Natural killer cell treated with Interleukin-12 subunit alpha and Interleukin-12 subunit beta and Interleukin-15 and Interleukin-18, amount 100 ng/mL, for 72 hours (primary cell): ENCODE measurements at regions not wholly inside any gene's neighbourhood (a gene's known extent, or its start where the extent isn't known, plus 50 kb on each side); places are given as distances from the start of the nearest gene placed in this dataset.

Experiments used
- ATAC-seq, 2 donors: fragments of 150-1000 bp; cut with Tn5 transposase in 1 of 2; sonication (Bioruptor Pico), chemical (Tn5 transposase) in 1 of 2; 2 replicates each; pipeline ENCODE4 v1.10.0; 2021
- DNase-seq: peaks from one replicate; pipeline ENCODE4 v3.0.0; 2022; ENCODE audit warnings: low spot score
- H3K27ac Mint-ChIP-seq, 2 donors: 1 replicate in 1 of 2; 2 replicates in 1 of 2; pipeline ENCODE4 v1.8.0; 2022; ENCODE audit warnings: mixed read lengths in 2 of 2, mild to moderate bottlenecking in 1 of 2, moderate library complexity in 1 of 2
- H3K27me3 Mint-ChIP-seq, 2 donors: 1 replicate in 1 of 2; 2 replicates in 1 of 2; pipeline ENCODE4 v1.8.0; 2022; ENCODE audit warnings: mixed read lengths in 2 of 2
- H3K36me3 Mint-ChIP-seq: one replicate; pipeline ENCODE4 v1.8.0; 2022; ENCODE audit warnings: mixed read lengths
- H3K4me1 Mint-ChIP-seq, 2 donors: 1 replicate in 1 of 2; 2 replicates in 1 of 2; pipeline ENCODE4 v1.8.0; 2022; ENCODE audit warnings: low read depth in 2 of 2, mixed read lengths in 2 of 2, mild to moderate bottlenecking in 1 of 2
- H3K4me3 Mint-ChIP-seq: one replicate; pipeline ENCODE4 v1.8.0; 2022; ENCODE audit warnings: mixed read lengths
- H3K9me3 Mint-ChIP-seq: 2 replicates; pipeline ENCODE4 v1.8.0; 2022; ENCODE audit warnings: mixed read lengths

DNA sequence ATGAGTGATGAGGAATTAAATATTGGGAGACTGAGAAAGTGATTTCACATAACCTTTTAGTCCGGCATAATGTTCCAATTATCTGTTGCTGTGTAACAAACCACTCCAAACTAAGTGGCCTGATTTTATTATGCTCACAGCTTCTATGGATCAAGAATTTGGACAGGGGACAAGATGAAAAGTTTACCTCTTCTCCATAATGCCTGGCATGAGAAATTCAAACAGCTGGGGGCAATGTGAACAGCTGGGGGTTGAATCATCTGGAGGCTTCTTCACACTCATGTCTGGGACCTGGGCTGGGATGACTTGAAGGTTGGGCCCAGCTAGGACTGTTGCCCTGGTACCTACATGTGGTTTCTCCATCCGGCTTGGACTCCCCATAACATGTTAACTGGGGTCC is 99.4 kb upstream of the DRD2 start:
- DNase-seq = no peak
- peaks cover 0 to 6% of the 10 kb centered on the region in 2 donors for H3K4me1 Mint-ChIP-seq

GRCh38 chr11:113574171-113574570 is 99.0 kb upstream of the DRD2 start:
- no peak for ATAC-seq
- no peak overlapping the region for H3K4me3 Mint-ChIP-seq
- H3K9me3 Mint-ChIP-seq = no peaks in the 10 kb centered on the region
- H3K27ac Mint-ChIP-seq = no peak overlapping the region
- peaks cover 27 to 40% of the 10 kb centered on the region in 2 donors for H3K27me3 Mint-ChIP-seq
- H3K36me3 Mint-ChIP-seq = no peaks in the 10 kb centered on the region
- peaks cover 0 to 6% of the 10 kb centered on the region in 2 donors for H3K4me1 Mint-ChIP-seq
- DNase-seq = no peak

More for the DNA sequence above, 99.4 kb upstream of the DRD2 start:
- H3K4me3 Mint-ChIP-seq = no peak overlapping the region
- no peaks in the 10 kb centered on the region for H3K36me3 Mint-ChIP-seq
- no peaks in the 10 kb centered on the region for H3K9me3 Mint-ChIP-seq
- H3K27ac Mint-ChIP-seq = no peak overlapping the region
- peaks cover 27 to 42% of the 10 kb centered on the region in 2 donors for H3K27me3 Mint-ChIP-seq
- no peak for ATAC-seq

GRCh38 chr11:113572136-113572735 is 97.0 kb upstream of the DRD2 start:
- Mint-ChIP-seq H3K27ac (no peak overlapping the region), H3K4me3 (no peak overlapping the region), H3K9me3 (no peaks in the 10 kb centered on the region), H3K36me3 (no peaks in the 10 kb centered on the region), H3K4me1 (no peaks in the 10 kb centered on the region), H3K27me3 (peaks cover 25 to 33% of the 10 kb centered on the region in 2 donors)
- DNase-seq (no peak), ATAC-seq (no peak)

GRCh38 chr11:113571531-113571930 is 96.3 kb upstream of the DRD2 start:
- H3K9me3 Mint-ChIP-seq = no peaks in the 10 kb centered on the region
- H3K4me3 Mint-ChIP-seq = no peak overlapping the region
- ATAC-seq = no peak
- no peaks in the 10 kb centered on the region for H3K36me3 Mint-ChIP-seq
- H3K27me3 Mint-ChIP-seq = peaks cover 29 to 37% of the 10 kb centered on the region in 2 donors
- H3K27ac Mint-ChIP-seq = no peak overlapping the region
- H3K4me1 Mint-ChIP-seq = no peaks in the 10 kb centered on the region
- DNase-seq = no peak

DNA sequence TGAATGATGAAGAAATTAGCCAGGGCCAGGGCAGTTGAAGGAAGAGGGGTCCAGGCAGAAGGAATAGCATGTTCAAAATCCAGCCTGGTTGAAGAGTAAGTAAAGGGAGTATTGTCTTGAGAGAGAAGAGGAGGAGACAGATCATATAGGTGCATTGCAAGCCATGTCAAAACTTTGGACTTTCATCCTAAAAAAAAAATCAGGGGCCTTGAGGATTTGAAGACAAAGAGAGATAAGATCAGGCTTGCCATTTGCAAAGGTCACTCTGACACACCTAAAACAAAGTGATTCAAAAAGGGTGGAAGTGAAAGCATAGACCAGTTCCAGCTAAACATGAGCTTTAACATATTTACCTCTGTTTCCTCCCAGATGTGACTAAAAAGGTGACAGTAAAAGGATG is 95.7 kb upstream of the DRD2 start:
- Mint-ChIP-seq H3K27ac (no peak overlapping the region), H3K27me3 (peaks cover 27 to 38% of the 10 kb centered on the region in 2 donors), H3K36me3 (no peaks in the 10 kb centered on the region), H3K9me3 (no peaks in the 10 kb centered on the region), H3K4me3 (no peak overlapping the region), H3K4me1 (no peaks in the 10 kb centered on the region)
- ATAC-seq (no peak), DNase-seq (no peak)

GRCh38 chr11:113569391-113569790 is 94.2 kb upstream of the DRD2 start:
- Mint-ChIP-seq H3K27me3 (peaks cover 39 to 40% of the 10 kb centered on the region in 2 donors), H3K4me3 (no peak overlapping the region), H3K4me1 (no peaks in the 10 kb centered on the region), H3K36me3 (no peaks in the 10 kb centered on the region), H3K27ac (no peak overlapping the region), H3K9me3 (no peaks in the 10 kb centered on the region)
- DNase-seq (no peak), ATAC-seq (no peak)

DNA sequence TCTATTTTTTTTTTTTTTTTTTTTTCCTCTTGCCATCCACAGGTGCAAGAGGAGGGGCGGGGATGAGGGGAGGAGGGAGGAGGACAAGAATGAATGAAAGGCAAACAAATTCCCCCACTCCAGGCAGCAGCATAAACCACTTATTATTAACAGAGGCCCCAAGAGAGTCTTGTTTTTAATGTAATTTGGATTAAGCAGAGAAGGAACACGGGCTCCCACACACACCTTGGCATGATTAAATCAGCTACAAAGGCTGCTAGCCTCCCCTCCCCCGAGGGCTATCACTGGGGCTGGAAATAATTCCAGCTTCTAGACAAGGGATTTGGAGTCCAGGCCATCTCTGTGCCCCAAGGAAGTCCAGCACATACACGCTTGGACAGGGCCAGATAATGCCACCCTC is 93.4 kb upstream of the DRD2 start:
- no peak overlapping the region for H3K4me3 Mint-ChIP-seq
- no peaks in the 10 kb centered on the region for H3K4me1 Mint-ChIP-seq
- peaks cover 40 to 43% of the 10 kb centered on the region in 2 donors for H3K27me3 Mint-ChIP-seq
- ATAC-seq (no peak), DNase-seq (no peak)
- no peaks in the 10 kb centered on the region for H3K9me3 Mint-ChIP-seq
- H3K27ac Mint-ChIP-seq = no peak overlapping the region
- no peaks in the 10 kb centered on the region for H3K36me3 Mint-ChIP-seq

GRCh38 chr11:113567867-113568544 is 92.8 kb upstream of the DRD2 start:
- H3K27ac Mint-ChIP-seq = no peak overlapping the region
- H3K9me3 Mint-ChIP-seq = no peaks in the 10 kb centered on the region
- no peaks in the 10 kb centered on the region for H3K36me3 Mint-ChIP-seq
- no peak for DNase-seq
- H3K27me3 Mint-ChIP-seq = peaks cover 39 to 43% of the 10 kb centered on the region in 2 donors
- ATAC-seq = no peak
- no peak overlapping the region for H3K4me3 Mint-ChIP-seq
- no peaks in the 10 kb centered on the region for H3K4me1 Mint-ChIP-seq

DNA sequence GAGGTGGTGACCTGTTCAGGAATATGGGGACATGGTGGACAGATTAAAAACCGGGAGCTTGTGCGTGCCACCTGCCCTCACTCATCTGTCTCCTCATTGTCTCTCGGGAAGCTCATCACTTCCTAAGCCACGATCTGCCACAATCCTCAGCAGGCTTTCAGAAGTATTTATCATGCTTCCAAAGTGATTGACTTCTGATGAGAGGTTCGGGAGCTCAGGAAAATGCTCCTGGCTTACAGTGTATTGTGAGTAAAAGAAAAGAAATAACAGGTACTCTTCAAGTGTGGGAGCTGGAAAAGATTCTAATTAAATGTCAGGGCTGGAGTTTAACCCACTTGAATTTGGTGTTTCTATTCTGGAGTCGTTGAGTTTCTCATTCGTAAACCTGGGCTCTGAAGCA is 91.9 kb upstream of the DRD2 start:
- Mint-ChIP-seq H3K36me3 (no peaks in the 10 kb centered on the region), H3K27ac (no peak overlapping the region), H3K4me3 (no peak overlapping the region), H3K4me1 (no peaks in the 10 kb centered on the region), H3K27me3 (peaks cover 39 to 43% of the 10 kb centered on the region in 2 donors), H3K9me3 (no peaks in the 10 kb centered on the region)
- ATAC-seq (no peak), DNase-seq (no peak)

- no peak overlapping the region for H3K27ac Mint-ChIP-seq
- H3K9me3 Mint-ChIP-seq = no peaks in the 10 kb centered on the region
- no peaks in the 10 kb centered on the region for H3K4me1 Mint-ChIP-seq
- peaks cover 26 to 30% of the 10 kb centered on the region in 2 donors for H3K27me3 Mint-ChIP-seq
- ATAC-seq (no peak), DNase-seq (no peak)
- H3K4me3 Mint-ChIP-seq = no peak overlapping the region
- H3K36me3 Mint-ChIP-seq = no peaks in the 10 kb centered on the region
Measured at GRCh38 chr11:113564527-113565130, 89.4 kb upstream of the DRD2 start.

- Mint-ChIP-seq H3K9me3 (no peaks in the 10 kb centered on the region), H3K36me3 (no peaks in the 10 kb centered on the region), H3K4me3 (no peak overlapping the region), H3K27me3 (peaks cover 26 to 30% of the 10 kb centered on the region in 2 donors), H3K27ac (no peak overlapping the region), H3K4me1 (no peaks in the 10 kb centered on the region)
- no peak for DNase-seq
- no peak for ATAC-seq
Measured at GRCh38 chr11:113563766-113564526, 88.7 kb upstream of the DRD2 start.

- H3K4me3 Mint-ChIP-seq = peak overlapping the region; percentile 11
- H3K4me1 Mint-ChIP-seq = no peaks in the 10 kb centered on the region
- H3K36me3 Mint-ChIP-seq = no peaks in the 10 kb centered on the region
- H3K9me3 Mint-ChIP-seq = no peaks in the 10 kb centered on the region
- H3K27ac Mint-ChIP-seq = peak overlapping the region in 1 of 2 donors; percentile 29
- ATAC-seq = peak in 1 of 2 donors; percentile 72
- DNase-seq = no peak
- peaks cover 24 to 30% of the 10 kb centered on the region in 2 donors for H3K27me3 Mint-ChIP-seq
Measured at GRCh38 chr11:113562981-113563461, 87.8 kb upstream of the DRD2 start.

DNA sequence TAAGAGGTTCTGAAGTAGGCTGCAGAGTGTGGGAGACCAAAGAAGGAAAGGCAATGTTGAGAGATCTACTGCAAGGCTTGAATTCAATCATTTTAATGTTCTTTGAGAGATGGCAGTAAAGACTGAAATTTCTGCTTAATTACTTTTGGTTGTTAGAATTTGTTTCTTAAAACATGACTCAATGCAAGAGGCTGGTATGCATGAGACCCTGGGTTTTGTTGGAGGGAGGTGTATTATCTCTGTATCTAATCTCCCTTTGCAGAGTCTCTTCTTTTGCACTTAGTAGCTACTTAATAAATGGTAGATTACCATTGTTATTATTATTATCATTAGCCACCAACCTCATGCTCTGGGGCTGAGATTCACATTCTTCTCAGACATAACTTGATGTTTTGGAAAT is 87.4 kb upstream of the DRD2 start:
- Mint-ChIP-seq H3K36me3 (no peaks in the 10 kb centered on the region), H3K9me3 (no peaks in the 10 kb centered on the region), H3K27me3 (peaks cover 22 to 30% of the 10 kb centered on the region in 2 donors), H3K4me3 (no peak overlapping the region), H3K27ac (peak overlapping the region in 1 of 2 donors; percentile 29), H3K4me1 (no peaks in the 10 kb centered on the region)
- DNase-seq (no peak), ATAC-seq (peak in 1 of 2 donors; percentile 24)

GRCh38 chr11:113557926-113558325 is 82.7 kb upstream of the DRD2 start:
- no peaks in the 10 kb centered on the region for H3K36me3 Mint-ChIP-seq
- H3K4me3 Mint-ChIP-seq = no peak overlapping the region
- peaks cover 0 to 16% of the 10 kb centered on the region in 2 donors for H3K27me3 Mint-ChIP-seq
- H3K27ac Mint-ChIP-seq = no peak overlapping the region
- no peaks in the 10 kb centered on the region for H3K4me1 Mint-ChIP-seq
- no peak for DNase-seq
- H3K9me3 Mint-ChIP-seq = no peaks in the 10 kb centered on the region
- no peak for ATAC-seq
